DND-41 (cell line): ENCODE measurements at regions not wholly inside any gene's neighbourhood (a gene's known extent, or its start where the extent isn't known, plus 50 kb on each side); places are given as distances from the start of the nearest gene placed in this dataset.

Experiments
- ATAC-seq: fragments of 200-7000 bp; cut with Tn5 transposase; 3 replicates; pipeline ENCODE4 v1.9.1; 2021; ENCODE audit warnings: low read depth; ENCODE audit not compliant: insufficient read depth
- DNase-seq: peaks from one replicate; pipeline ENCODE4 v3.0.0-alpha.2; 2020
- H2AFZ ChIP-seq: 2 replicates; pipeline ENCODE4 v1.6.0; 2012; ENCODE audit warnings: low read depth, low read length
- H3K27ac ChIP-seq: 2 replicates; pipeline ENCODE4 v1.5.1; 2012; ENCODE audit warnings: low read length, inconsistent platforms
- H3K27me3 ChIP-seq: fragments of 200-600 bp; sonication (generic); 2 replicates; pipeline ENCODE4 v1.6.0; 2012; ENCODE audit warnings: low read length, mild to moderate bottlenecking, inconsistent platforms; ENCODE audit not compliant: insufficient read depth, poor library complexity
- H3K36me3 ChIP-seq: 2 replicates; pipeline ENCODE4 v1.5.1; 2012; ENCODE audit warnings: low read length, inconsistent platforms; ENCODE audit not compliant: insufficient read depth
- H3K4me1 ChIP-seq: 2 replicates; pipeline ENCODE4 v1.5.1; 2012; ENCODE audit warnings: mild to moderate bottlenecking, low read length; ENCODE audit not compliant: insufficient read depth
- H3K4me2 ChIP-seq: 2 replicates; pipeline ENCODE4 v1.6.0; 2012; ENCODE audit warnings: mild to moderate bottlenecking, moderate library complexity, low read length, inconsistent platforms; ENCODE audit not compliant: insufficient read depth
- H3K4me3 ChIP-seq, 2 experiments: fragments of 200-600 bp in 1 of 2; shearing (Covaris generic) in 1 of 2; 2 replicates each; pipeline ENCODE4 v1.5.1; 2012 to 2016; ENCODE audit warnings: inconsistent platforms in 2 of 2, low read length in 2 of 2, mild to moderate bottlenecking in 2 of 2, low read depth in 1 of 2, moderate library complexity in 1 of 2
- H3K79me2 ChIP-seq: 2 replicates; pipeline ENCODE4 v1.6.0; 2012; ENCODE audit warnings: low read length, inconsistent platforms; ENCODE audit not compliant: insufficient read depth
- H3K9ac ChIP-seq: 2 replicates; pipeline ENCODE4 v1.6.0; 2012; ENCODE audit warnings: low read depth, mild to moderate bottlenecking, inconsistent platforms, low read length, moderate library complexity
- H3K9me3 ChIP-seq: 2 replicates; pipeline ENCODE4 v1.5.1; 2012; ENCODE audit warnings: low read length, moderate library complexity, mild to moderate bottlenecking, inconsistent platforms; ENCODE audit not compliant: insufficient read depth, severe bottlenecking
- H4K20me1 ChIP-seq: 2 replicates; pipeline ENCODE4 v1.6.0; 2012; ENCODE audit warnings: low read length; ENCODE audit not compliant: insufficient read depth
- CTCF ChIP-seq: IDR thresholded peaks from 2 replicates; pipeline ENCODE4 v1.5.1; 2012; ENCODE audit warnings: borderline replicate concordance, low read length, moderate library complexity, mild to moderate bottlenecking; ENCODE audit not compliant: poor library complexity, severe bottlenecking; ENCODE audit errors: extremely low read depth
- EZH2 ChIP-seq: IDR thresholded peaks from 3 replicates; pipeline ENCODE4 v1.6.1; 2012; ENCODE audit warnings: borderline replicate concordance, low read depth, mild to moderate bottlenecking, moderate library complexity, low read length, inconsistent platforms; ENCODE audit not compliant: severe bottlenecking

GRCh38 chr1:224510880-224511645 lies 76.5 kb upstream of the WDR26 start:
- Histone ChIP-seq H3K27ac (peak overlapping the region; percentile 39), H3K79me2 (no peaks in the 10 kb centered on the region), H3K27me3 (no peaks in the 10 kb centered on the region), H3K36me3 (no peaks in the 10 kb centered on the region), H3K4me2 (no peak overlapping the region), H3K9me3 (no peaks in the 10 kb centered on the region), H3K4me1 (peaks cover 40% of the 10 kb centered on the region), H3K4me3 (no peak overlapping the region), H2AFZ (no peak overlapping the region), H3K9ac (peak overlapping the region; percentile 4; the same call in 1 of the 2 replicates), H4K20me1 (no peaks in the 10 kb centered on the region)
- ATAC-seq (peak; percentile 60), DNase-seq (peak; percentile 33)
- TF ChIP-seq CTCF (no peak), EZH2 (no peak)

- Histone ChIP-seq H3K9me3 (no peaks in the 10 kb centered on the region), H3K36me3 (no peaks in the 10 kb centered on the region), H3K79me2 (no peaks in the 10 kb centered on the region), H3K27ac (0 out of 2 replicates have a peak overlapping the region, but pooled peaks have one; percentile 17), H2AFZ (no peak overlapping the region), H4K20me1 (no peaks in the 10 kb centered on the region), H3K27me3 (no peaks in the 10 kb centered on the region), H3K4me1 (peaks cover 40% of the 10 kb centered on the region), H3K4me3 (no peak overlapping the region), H3K4me2 (no peak overlapping the region), H3K9ac (no peak overlapping the region)
- DNase-seq: no peak
- TF ChIP-seq CTCF (no peak), EZH2 (no peak)
- ATAC-seq: no peak
Measured at GRCh38 chr1:224512600-224513151, 78.1 kb upstream of the WDR26 start.

DNA sequence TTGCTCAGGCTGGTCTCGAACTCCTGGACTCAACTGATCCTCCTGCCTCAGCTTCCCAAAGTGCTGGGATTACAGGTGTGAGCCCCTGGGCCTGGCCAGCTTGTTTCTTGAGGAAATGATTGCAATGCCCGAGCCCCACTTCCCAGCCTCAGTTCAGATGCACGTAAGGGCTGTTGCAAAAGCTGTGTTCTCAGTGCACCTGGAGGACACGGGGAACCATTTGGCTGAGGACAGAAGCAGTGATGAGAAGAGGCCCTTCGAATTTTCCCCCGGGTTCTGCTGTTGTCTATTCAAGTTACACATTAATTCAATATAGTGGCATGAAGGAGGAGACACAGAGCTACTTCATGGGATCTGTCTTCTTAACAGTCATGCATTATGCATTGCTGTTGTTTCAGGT lies 78.8 kb upstream of the WDR26 start:
- peaks cover 40% of the 10 kb centered on the region for H3K4me1 ChIP-seq
- H3K9ac ChIP-seq: no peak overlapping the region
- no peaks in the 10 kb centered on the region for H3K36me3 ChIP-seq
- ATAC-seq: peak; percentile 8; the same call in 1 of the 3 replicates
- DNase-seq: no peak
- no peaks in the 10 kb centered on the region for H3K79me2 ChIP-seq
- H4K20me1 ChIP-seq: no peaks in the 10 kb centered on the region
- H3K4me2 ChIP-seq: peak overlapping the region; percentile 9; the same call in 1 of the 2 replicates
- H2AFZ ChIP-seq: peak overlapping the region; percentile 76
- H3K27ac ChIP-seq: peak overlapping the region; percentile 49; the same call in 1 of the 2 replicates
- no peaks in the 10 kb centered on the region for H3K9me3 ChIP-seq
- H3K4me3 ChIP-seq: no peak overlapping the region
- no peaks in the 10 kb centered on the region for H3K27me3 ChIP-seq
- TF ChIP-seq CTCF (no peak), EZH2 (no peak)
